ENCODE measurements at regions not wholly inside any gene's neighbourhood (a gene's known extent, or its start where the extent isn't known, plus 50 kb on each side); places are given as distances from the start of the nearest gene placed in this dataset.

GRCh38 chr20:63101781-63102720, 95.3 kb upstream of the BHLHE23 start:
- peak overlapping the region; percentile 26 for H3K4me3 ChIP-seq (ENCODE audit: low read depth, low read length)
- no peaks in the 10 kb centered on the region for H3K9me3 ChIP-seq (ENCODE audit: control insufficient read depth, insufficient read depth, low read length)
- peaks cover 31% of the 10 kb centered on the region for H3K27me3 ChIP-seq (ENCODE audit: control insufficient read depth, insufficient read depth, low read length)
- under 1% methylated on average over 96 of the region's 100 CpGs for WGBS (ENCODE audit: insufficient coverage)
- peak in 2 of 6 donors; percentile 67 to 78 for DNase-seq (ENCODE audit: low read depth in 4 of 6, low spot score in 6 of 6)
- no peak overlapping the region for H3K27ac ChIP-seq (ENCODE audit: low read depth, low read length)
- peaks cover 27% of the 10 kb centered on the region for H3K4me1 ChIP-seq (ENCODE audit: control insufficient read depth, insufficient read depth, low read length)
- no peaks in the 10 kb centered on the region for H3K36me3 ChIP-seq (ENCODE audit: control insufficient read depth, insufficient read depth, low read length)

- 35% methylated on average over 14 of the region's 15 CpGs for WGBS (ENCODE audit: insufficient coverage)
- Histone ChIP-seq H3K9me3 (ENCODE audit: control insufficient read depth, insufficient read depth, low read length) (no peaks in the 10 kb centered on the region), H3K4me1 (ENCODE audit: control insufficient read depth, insufficient read depth, low read length) (peaks cover 27% of the 10 kb centered on the region), H3K4me3 (ENCODE audit: low read depth, low read length) (no peak overlapping the region), H3K27ac (ENCODE audit: low read depth, low read length) (no peak overlapping the region), H3K27me3 (ENCODE audit: control insufficient read depth, insufficient read depth, low read length) (peaks cover 31% of the 10 kb centered on the region), H3K36me3 (ENCODE audit: control insufficient read depth, insufficient read depth, low read length) (no peaks in the 10 kb centered on the region)
- DNase-seq (ENCODE audit: low read depth in 4 of 6, low spot score in 6 of 6): no peak
Observed at GRCh38 chr20:63100926-63101699, 94.3 kb upstream of the BHLHE23 start.

- Histone ChIP-seq H3K27ac (ENCODE audit: low read depth, low read length) (no peak overlapping the region), H3K9me3 (ENCODE audit: control insufficient read depth, insufficient read depth, low read length) (no peaks in the 10 kb centered on the region), H3K4me3 (ENCODE audit: low read depth, low read length) (no peak overlapping the region), H3K36me3 (ENCODE audit: control insufficient read depth, insufficient read depth, low read length) (no peaks in the 10 kb centered on the region), H3K27me3 (ENCODE audit: control insufficient read depth, insufficient read depth, low read length) (peaks cover 31% of the 10 kb centered on the region), H3K4me1 (ENCODE audit: control insufficient read depth, insufficient read depth, low read length) (peaks cover 27% of the 10 kb centered on the region)
- WGBS (ENCODE audit: insufficient coverage): 32% methylated on average over 8 of the region's 14 CpGs
- peak in 2 of 6 donors; percentile 15 to 58 for DNase-seq (ENCODE audit: low read depth in 4 of 6, low spot score in 6 of 6)
Observed at GRCh38 chr20:63100174-63100925, 93.6 kb upstream of the BHLHE23 start.

- whole genome bisulfite sequencing (ENCODE audit: insufficient coverage): 43% methylated on average over 9 of the region's 22 CpGs
- no peaks in the 10 kb centered on the region for H3K36me3 ChIP-seq (ENCODE audit: control insufficient read depth, insufficient read depth, low read length)
- no peak overlapping the region for H3K4me3 ChIP-seq (ENCODE audit: low read depth, low read length)
- H3K4me1 ChIP-seq (ENCODE audit: control insufficient read depth, insufficient read depth, low read length): peaks cover 27% of the 10 kb centered on the region
- H3K27ac ChIP-seq (ENCODE audit: low read depth, low read length): no peak overlapping the region
- DNase-seq (ENCODE audit: low read depth in 4 of 6, low spot score in 6 of 6): no peak
- H3K27me3 ChIP-seq (ENCODE audit: control insufficient read depth, insufficient read depth, low read length): peaks cover 32% of the 10 kb centered on the region
- no peaks in the 10 kb centered on the region for H3K9me3 ChIP-seq (ENCODE audit: control insufficient read depth, insufficient read depth, low read length)
Observed at GRCh38 chr20:63099456-63100173, 92.9 kb upstream of the BHLHE23 start.

GRCh38 chr20:63098195-63098810, 91.5 kb upstream of the BHLHE23 start:
- H3K27me3 ChIP-seq (ENCODE audit: control insufficient read depth, insufficient read depth, low read length): peaks cover 38% of the 10 kb centered on the region
- no peak overlapping the region for H3K27ac ChIP-seq (ENCODE audit: low read depth, low read length)
- WGBS (ENCODE audit: insufficient coverage): 80% methylated on average over 5 of the region's 6 CpGs
- H3K4me3 ChIP-seq (ENCODE audit: low read depth, low read length): no peak overlapping the region
- H3K36me3 ChIP-seq (ENCODE audit: control insufficient read depth, insufficient read depth, low read length): no peaks in the 10 kb centered on the region
- DNase-seq (ENCODE audit: low read depth in 4 of 6, low spot score in 6 of 6): no peak
- H3K4me1 ChIP-seq (ENCODE audit: control insufficient read depth, insufficient read depth, low read length): peaks cover 27% of the 10 kb centered on the region
- H3K9me3 ChIP-seq (ENCODE audit: control insufficient read depth, insufficient read depth, low read length): no peaks in the 10 kb centered on the region

- DNase-seq (ENCODE audit: low read depth in 4 of 6, low spot score in 6 of 6): no peak
- no peaks in the 10 kb centered on the region for H3K36me3 ChIP-seq (ENCODE audit: control insufficient read depth, insufficient read depth, low read length)
- no peak overlapping the region for H3K4me3 ChIP-seq (ENCODE audit: low read depth, low read length)
- H3K9me3 ChIP-seq (ENCODE audit: control insufficient read depth, insufficient read depth, low read length): no peaks in the 10 kb centered on the region
- peaks cover 22% of the 10 kb centered on the region for H3K4me1 ChIP-seq (ENCODE audit: control insufficient read depth, insufficient read depth, low read length)
- 76% methylated on average over 13 of the region's 21 CpGs for WGBS (ENCODE audit: insufficient coverage)
- H3K27ac ChIP-seq (ENCODE audit: low read depth, low read length): no peak overlapping the region
- peaks cover 34% of the 10 kb centered on the region for H3K27me3 ChIP-seq (ENCODE audit: control insufficient read depth, insufficient read depth, low read length)
Observed at GRCh38 chr20:63097336-63097831, 90.6 kb upstream of the BHLHE23 start.

GRCh38 chr20:63096681-63097335, 90.0 kb upstream of the BHLHE23 start:
- Histone ChIP-seq H3K4me3 (ENCODE audit: low read depth, low read length) (no peak overlapping the region), H3K4me1 (ENCODE audit: control insufficient read depth, insufficient read depth, low read length) (peaks cover 16% of the 10 kb centered on the region), H3K27ac (ENCODE audit: low read depth, low read length) (no peak overlapping the region), H3K36me3 (ENCODE audit: control insufficient read depth, insufficient read depth, low read length) (no peaks in the 10 kb centered on the region), H3K9me3 (ENCODE audit: control insufficient read depth, insufficient read depth, low read length) (no peaks in the 10 kb centered on the region), H3K27me3 (ENCODE audit: control insufficient read depth, insufficient read depth, low read length) (peaks cover 29% of the 10 kb centered on the region)
- DNase-seq (ENCODE audit: low read depth in 4 of 6, low spot score in 6 of 6): no peak
- WGBS (ENCODE audit: insufficient coverage): 77% methylated on average over 13 of the region's 13 CpGs

All from spinal cord (tissue), 9 donors.